HG03139 (cell line): ENCODE measurements at regions not wholly inside any gene's neighbourhood (a gene's known extent, or its start where the extent isn't known, plus 50 kb on each side); places are given as distances from the start of the nearest gene placed in this dataset.
"Not testable (repeated sequence)": the region's sequence is repeated elsewhere in the genome, so short reads cannot be mapped to it uniquely, and the experiment has no call there.

ENCODE experiments used
- ATAC-seq: cut with Tn5 transposase; IDR thresholded peaks from one replicate; pipeline ENCODE4 v1.9.1; 2021; ENCODE audit not compliant: unreplicated experiment

GRCh38 chr14:30256627-30257026 is 302.3 kb upstream of the G2E3 start:
- ATAC-seq, result no peak

DNA sequence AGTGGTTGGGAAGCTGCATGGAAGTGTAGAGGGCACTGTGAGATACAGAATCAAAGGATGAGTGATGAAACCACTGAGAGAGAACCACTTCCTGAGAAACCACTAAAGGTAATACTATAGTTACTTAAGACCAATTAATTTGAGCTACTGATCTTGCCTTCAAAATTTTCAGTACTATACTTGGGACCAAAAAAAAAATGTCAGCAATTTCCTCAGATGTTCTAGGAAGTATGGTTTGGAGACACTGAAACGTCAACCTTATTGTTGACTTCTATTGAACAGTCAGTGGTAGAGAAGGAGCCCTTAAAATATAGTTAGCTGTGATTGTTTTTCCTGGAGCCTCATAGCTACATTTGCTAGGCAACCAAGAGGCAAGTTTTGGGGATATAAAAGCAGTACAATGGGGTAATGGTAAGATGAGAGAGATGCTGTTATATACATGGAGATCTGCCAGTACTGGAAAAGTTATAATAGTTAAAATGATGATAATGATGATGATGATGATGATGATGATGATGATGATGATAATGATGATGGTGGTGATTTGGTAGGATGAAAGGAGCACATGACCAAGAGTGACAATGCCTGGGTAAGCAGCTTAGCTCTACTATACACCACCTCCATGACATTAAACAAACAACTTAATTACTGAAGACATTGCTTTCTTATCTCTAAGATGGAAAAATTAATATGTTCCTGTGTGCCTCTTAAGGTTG is 300.9 kb upstream of the G2E3 start:
- ATAC-seq, result no peak

DNA sequence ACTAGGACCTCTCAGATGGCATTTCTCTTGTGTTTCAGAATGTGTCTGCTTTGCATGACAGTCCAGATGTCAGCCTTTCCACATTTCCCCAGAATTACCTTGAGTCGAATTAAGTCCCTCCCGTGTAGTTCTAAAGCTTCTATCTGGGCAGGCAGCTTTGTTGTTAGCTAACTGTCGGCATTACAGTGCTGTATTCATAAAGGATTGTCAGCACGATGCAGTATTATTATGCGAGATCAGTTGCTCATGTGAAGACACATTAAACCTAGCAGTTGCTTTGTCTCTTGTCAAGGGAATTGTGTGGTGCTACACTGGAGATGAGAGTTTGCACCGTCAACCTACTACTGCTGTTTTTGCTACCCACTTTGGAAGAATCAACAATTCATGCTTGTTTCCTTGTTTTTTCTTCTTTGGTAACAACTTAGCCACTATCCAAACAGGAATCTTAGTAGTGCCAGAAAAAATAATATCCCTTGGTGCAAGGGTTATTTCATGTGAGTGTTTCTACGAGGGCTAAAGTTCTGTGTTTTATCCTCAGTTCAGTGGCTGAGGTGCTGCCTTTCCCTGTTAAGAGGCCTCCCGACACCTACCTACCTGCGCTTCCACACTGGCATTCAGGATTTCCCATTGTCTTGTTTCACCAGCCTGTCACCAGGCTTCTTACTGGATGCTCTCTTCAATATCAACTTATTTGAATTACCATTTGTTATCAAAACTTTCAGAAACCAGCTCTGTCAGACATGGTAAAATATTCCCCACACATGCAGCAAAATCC is 297.9 kb upstream of the G2E3 start:
- no peak for ATAC-seq

GRCh38 chr14:30264161-30264560 is 294.8 kb upstream of the G2E3 start:
- no peak for ATAC-seq

GRCh38 chr14:30266290-30266689 is 292.7 kb upstream of the G2E3 start:
- ATAC-seq, result no peak

GRCh38 chr14:30267141-30267540 is 291.8 kb upstream of the G2E3 start:
- no peak for ATAC-seq

DNA sequence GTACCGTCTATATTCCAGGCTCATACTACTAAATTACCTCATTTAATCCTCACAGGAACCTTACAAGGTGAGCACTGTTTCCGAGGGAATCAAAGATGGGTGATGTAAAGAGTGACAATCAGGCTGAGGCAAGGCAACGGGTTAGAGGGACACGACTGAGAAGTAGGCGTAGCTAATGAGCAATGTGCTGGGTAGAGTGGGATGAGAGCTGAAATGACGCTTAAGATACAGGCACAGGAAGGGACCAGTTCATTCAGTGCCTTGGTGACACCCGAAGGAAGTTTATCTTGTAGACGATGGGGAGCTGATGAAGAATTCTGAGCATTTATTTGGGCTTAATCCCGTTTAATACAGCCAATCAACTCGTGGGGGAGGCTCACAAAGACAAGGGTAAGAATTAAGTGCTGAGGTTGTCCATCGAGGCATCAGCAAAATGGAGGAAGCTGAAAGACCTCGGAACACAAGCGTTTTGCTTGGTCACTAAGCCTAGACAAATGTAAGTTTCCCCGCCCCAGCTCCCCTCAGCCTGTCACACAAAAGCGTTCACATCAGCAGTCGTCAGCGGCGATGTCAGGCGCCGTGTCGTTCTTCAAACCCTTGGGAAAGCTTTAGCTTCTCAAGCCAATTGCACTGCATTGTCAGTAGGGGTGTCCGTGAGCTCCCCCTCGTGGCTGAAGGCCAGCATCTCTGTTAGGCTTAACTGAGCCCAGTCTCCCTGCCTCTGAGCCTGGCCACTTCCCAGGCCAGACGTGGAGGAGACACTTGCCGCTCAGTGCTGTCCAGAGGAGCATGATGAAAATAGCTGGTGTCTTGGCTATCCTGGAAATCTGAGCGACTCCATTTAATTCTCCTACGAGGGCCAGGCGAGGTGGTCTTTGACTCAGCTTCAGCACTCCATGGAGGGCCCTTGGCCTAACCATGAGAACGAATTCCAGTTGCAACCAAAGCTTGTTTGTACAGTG is 288.5 kb upstream of the G2E3 start:
- peak; percentile 99 for ATAC-seq

- no peak for ATAC-seq
Observed at GRCh38 chr14:30271811-30272323, 287.1 kb upstream of the G2E3 start.

- ATAC-seq, result no peak
Observed at GRCh38 chr14:30272848-30273832, 285.8 kb upstream of the G2E3 start.

DNA sequence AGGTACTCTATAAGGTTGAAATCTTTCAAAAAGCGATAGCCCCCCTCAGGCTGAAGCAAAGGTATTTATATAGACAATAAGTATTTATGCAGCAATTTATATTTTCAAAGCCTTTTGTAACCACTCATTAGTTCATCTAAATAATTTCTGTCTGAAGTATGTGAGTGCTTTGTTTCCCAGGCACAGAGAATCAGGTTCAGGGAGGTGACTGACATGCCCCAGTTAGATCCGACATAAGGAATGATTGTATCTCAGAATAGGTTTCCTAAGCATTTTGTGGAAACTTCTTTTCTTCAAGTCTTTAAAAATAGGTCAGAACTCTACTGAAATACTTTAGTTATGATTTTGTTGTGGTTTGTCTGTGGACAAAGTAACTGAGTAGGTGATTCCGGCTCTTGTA is 283.4 kb upstream of the G2E3 start:
- no peak for ATAC-seq

GRCh38 chr14:30277268-30277667 is 281.7 kb upstream of the G2E3 start:
- no peak for ATAC-seq

DNA sequence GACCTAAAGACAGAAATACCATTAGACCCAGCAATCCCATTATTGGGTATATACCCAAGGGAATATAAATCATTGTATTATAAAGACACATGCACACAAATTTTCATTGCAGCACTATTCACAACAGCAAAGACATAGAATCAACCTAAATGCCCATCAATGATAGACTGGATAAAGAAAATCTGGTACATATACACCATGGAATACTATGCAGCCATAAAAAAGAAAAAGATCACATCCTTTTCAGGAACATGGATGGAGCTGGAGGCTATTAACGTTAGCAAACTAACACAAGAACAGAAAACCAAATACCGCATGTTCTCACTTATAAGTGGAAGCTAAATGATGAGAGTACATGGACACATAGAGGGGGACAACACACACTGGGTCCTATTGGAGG is 280.1 kb upstream of the G2E3 start:
- ATAC-seq, result not testable (repeated sequence)

- no peak for ATAC-seq
Observed at GRCh38 chr14:30283822-30284446, 275.0 kb upstream of the G2E3 start.

- no peak for ATAC-seq
Observed at GRCh38 chr14:30284808-30285207, 274.1 kb upstream of the G2E3 start.

DNA sequence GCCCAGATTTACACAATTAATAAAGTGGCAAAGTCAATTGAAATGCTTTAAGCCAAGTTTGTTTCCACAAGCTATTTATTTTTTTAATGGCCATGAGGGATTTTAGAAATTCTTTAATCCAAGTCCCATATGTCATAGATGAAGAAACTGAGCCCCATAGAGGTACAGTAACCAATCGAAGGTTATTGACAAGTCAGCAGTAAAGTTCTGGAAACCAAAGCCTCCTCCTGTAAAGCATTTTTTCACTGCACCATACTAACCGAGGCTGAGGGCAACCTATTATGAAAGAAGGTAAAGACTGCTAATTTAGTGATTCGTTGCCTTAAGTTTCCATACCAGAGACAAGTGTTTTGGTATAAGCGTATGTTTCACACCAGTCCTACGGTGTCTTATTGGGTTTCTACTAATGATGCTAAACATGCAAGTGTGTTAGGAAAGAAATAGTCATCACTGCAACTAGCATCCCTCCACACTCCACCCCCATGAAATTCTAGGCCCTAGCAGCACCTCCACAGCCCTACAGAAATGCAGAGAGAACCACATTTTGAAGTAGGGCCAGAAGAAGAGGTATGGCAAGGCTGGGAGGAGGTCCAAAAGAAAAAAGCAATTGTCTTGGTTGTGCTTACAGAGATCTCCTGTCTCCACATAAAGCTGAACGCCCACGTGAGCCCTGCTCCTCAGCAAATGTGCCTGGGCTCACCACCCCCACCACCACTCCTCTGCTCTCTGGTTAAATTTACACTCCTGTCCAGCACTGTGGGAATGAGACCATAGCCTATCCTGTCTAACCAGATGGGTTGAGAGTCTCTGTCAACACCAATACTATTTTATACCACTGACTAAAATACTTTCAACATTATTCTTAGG is 271.1 kb upstream of the G2E3 start:
- no peak for ATAC-seq

DNA sequence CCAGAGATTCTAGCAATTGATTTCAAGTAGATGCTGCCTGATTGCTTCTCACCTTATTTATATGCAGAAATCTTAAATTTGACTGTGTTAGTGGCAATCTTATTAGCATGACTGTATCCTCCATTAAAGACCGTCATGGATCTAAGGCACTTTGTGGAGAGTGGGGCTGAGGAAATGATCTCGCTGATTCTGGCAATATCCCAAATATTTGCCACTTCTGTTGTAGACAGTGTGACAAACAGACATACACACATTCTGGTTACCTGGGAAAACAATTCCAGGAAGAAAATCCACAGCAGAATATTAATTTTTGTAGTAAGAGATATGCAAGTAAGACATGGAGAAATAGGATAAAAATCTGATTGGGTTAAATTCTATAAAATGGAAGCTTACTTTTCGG is 269.0 kb upstream of the G2E3 start:
- ATAC-seq, result no peak

DNA sequence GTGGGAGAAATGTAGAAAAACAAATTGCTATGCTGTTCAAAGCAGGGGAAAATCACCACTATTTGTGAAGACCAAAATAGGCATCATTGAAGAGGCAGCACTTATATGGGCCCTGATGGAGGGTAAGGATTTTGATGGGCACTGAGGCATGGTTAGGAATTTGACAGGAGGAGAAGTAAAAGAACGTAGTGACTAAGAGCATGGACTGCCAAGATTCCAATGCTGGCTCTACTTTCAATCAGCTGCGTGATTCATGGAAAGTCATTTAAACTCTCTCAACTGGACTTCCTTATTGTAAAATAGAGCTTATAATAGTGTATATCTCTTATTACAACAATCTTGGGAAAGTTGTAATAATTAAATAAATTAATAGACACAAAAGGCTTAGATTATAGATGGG is 267.7 kb upstream of the G2E3 start:
- ATAC-seq, result no peak

DNA sequence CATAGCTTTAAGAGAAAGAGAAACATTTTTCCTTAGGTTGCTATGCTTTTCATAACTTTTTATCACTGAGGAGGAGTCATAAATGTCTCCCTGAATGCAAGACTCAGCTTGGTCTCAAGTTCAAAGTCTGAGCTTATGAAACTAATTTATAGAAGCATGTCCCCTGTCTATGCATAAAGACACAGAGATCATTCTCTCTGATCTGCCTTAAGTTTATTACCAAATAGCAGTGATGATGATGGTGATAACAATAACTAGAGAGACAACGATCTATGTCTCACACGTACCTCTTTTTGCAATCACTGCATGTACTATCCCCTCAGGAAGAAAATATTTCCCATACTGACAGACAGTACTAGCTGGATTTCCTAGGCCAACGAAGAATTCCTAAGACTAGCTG is 266.4 kb upstream of the G2E3 start:
- no peak for ATAC-seq

GRCh38 chr14:30295980-30296379 is 263.0 kb upstream of the G2E3 start:
- no peak for ATAC-seq
